ENCODE measurements at regions not wholly inside any gene's neighbourhood (a gene's known extent, or its start where the extent isn't known, plus 50 kb on each side); places are given as distances from the start of the nearest gene placed in this dataset.
A peak's percentile ranks its signal among the peaks of the same experiment; 100 is the strongest.
"Not testable (repeated sequence)": the region's sequence is repeated elsewhere in the genome, so short reads cannot be mapped to it uniquely, and the experiment has no call there.

GRCh38 chr15:101876031-101876430 is 64.0 kb downstream of the OR4F15 start:
- H3K9me3 ChIP-seq; H3K27me3 ChIP-seq (replicated peaks; ENCODE audit: control insufficient read depth, insufficient read depth, low read length); H3K9me3 Mint-ChIP-seq (ENCODE audit: unreplicated experiment); H3K27ac Mint-ChIP-seq (ENCODE audit: unreplicated experiment); H3K36me3 ChIP-seq (ENCODE audit: control insufficient read depth, insufficient read depth, low read length); intact Hi-C loops (cut with micrococcal nuclease; ENCODE audit: unreplicated experiment); H3K27me3 Mint-ChIP-seq (ENCODE audit: insufficient read depth, unreplicated experiment); H3K36me3 Mint-ChIP-seq (ENCODE audit: insufficient read depth, unreplicated experiment); CTCF ChIA-PET; H3K4me3 ChIP-seq (ENCODE audit: low read depth, low read length); DNase-seq; BruUV-seq (replicated peaks); H3K4me1 Mint-ChIP-seq (ENCODE audit: low read depth, unreplicated experiment); POLR2A ChIA-PET; H3K4me1 ChIP-seq; H3K4me3 Mint-ChIP-seq (ENCODE audit: unreplicated experiment): not testable (repeated sequence)

- H3K27me3 ChIP-seq (replicated peaks; ENCODE audit: control insufficient read depth, insufficient read depth, low read length); H3K4me1 Mint-ChIP-seq (ENCODE audit: low read depth, unreplicated experiment); H3K4me3 ChIP-seq (ENCODE audit: low read depth, low read length); POLR2A ChIA-PET; H3K9me3 Mint-ChIP-seq (ENCODE audit: unreplicated experiment); H3K4me1 ChIP-seq; H3K36me3 Mint-ChIP-seq (ENCODE audit: insufficient read depth, unreplicated experiment); CTCF ChIA-PET; H3K9me3 ChIP-seq; DNase-seq; intact Hi-C loops (cut with micrococcal nuclease; ENCODE audit: unreplicated experiment); H3K36me3 ChIP-seq (ENCODE audit: control insufficient read depth, insufficient read depth, low read length); H3K27me3 Mint-ChIP-seq (ENCODE audit: insufficient read depth, unreplicated experiment); BruUV-seq (replicated peaks); H3K27ac Mint-ChIP-seq (ENCODE audit: unreplicated experiment); H3K4me3 Mint-ChIP-seq (ENCODE audit: unreplicated experiment): not testable (repeated sequence)
- TF ChIP-seq CTCF (IDR thresholded peaks at IDR 0.05; ENCODE audit: insufficient read depth in 1 of 2, low read depth in 1 of 2, low read length in 1 of 2, severe bottlenecking in 1 of 2, unreplicated experiment in 1 of 2): peak in 1 of 2 experiments; percentile 21
Observed at GRCh38 chr15:101877649-101878048, 65.6 kb downstream of the OR4F15 start.

GRCh38 chr15:101912349-101913287 is 100.6 kb downstream of the OR4F15 start:
- intact Hi-C loops (cut with micrococcal nuclease; ENCODE audit: unreplicated experiment); H3K27ac Mint-ChIP-seq (ENCODE audit: unreplicated experiment); H3K36me3 Mint-ChIP-seq (ENCODE audit: insufficient read depth, unreplicated experiment); POLR2A ChIA-PET; H3K4me1 Mint-ChIP-seq (ENCODE audit: low read depth, unreplicated experiment); CTCF ChIA-PET; H3K9me3 ChIP-seq; H3K4me1 ChIP-seq; H3K27me3 ChIP-seq (replicated peaks; ENCODE audit: control insufficient read depth, insufficient read depth, low read length); H3K4me3 Mint-ChIP-seq (ENCODE audit: unreplicated experiment); BruUV-seq (replicated peaks); DNase-seq; H3K27me3 Mint-ChIP-seq (ENCODE audit: insufficient read depth, unreplicated experiment); H3K4me3 ChIP-seq (ENCODE audit: low read depth, low read length); H3K36me3 ChIP-seq (ENCODE audit: control insufficient read depth, insufficient read depth, low read length): not testable (repeated sequence)
- peaks cover 10% of the 10 kb centered on the region for H3K9me3 Mint-ChIP-seq (ENCODE audit: unreplicated experiment)

GRCh38 chr15:101924554-101924953 is 112.6 kb downstream of the OR4F15 start:
- not testable (repeated sequence) for H3K36me3 Mint-ChIP-seq (ENCODE audit: insufficient read depth, unreplicated experiment)

GRCh38 chr15:101934506-101934905 is 122.5 kb downstream of the OR4F15 start:
- H3K9me3 Mint-ChIP-seq (ENCODE audit: unreplicated experiment); H3K27me3 Mint-ChIP-seq (ENCODE audit: insufficient read depth, unreplicated experiment); CTCF ChIA-PET; H3K4me3 Mint-ChIP-seq (ENCODE audit: unreplicated experiment); H3K4me1 ChIP-seq; BruUV-seq (replicated peaks); H3K9me3 ChIP-seq; intact Hi-C loops (cut with micrococcal nuclease; ENCODE audit: unreplicated experiment); H3K36me3 ChIP-seq (ENCODE audit: control insufficient read depth, insufficient read depth, low read length); H3K27ac Mint-ChIP-seq (ENCODE audit: unreplicated experiment); H3K4me3 ChIP-seq (ENCODE audit: low read depth, low read length); DNase-seq; H3K36me3 Mint-ChIP-seq (ENCODE audit: insufficient read depth, unreplicated experiment); POLR2A ChIA-PET; H3K27me3 ChIP-seq (replicated peaks; ENCODE audit: control insufficient read depth, insufficient read depth, low read length); H3K4me1 Mint-ChIP-seq (ENCODE audit: low read depth, unreplicated experiment): not testable (repeated sequence)

More at GRCh38 chr15:101924554-101924953, 112.6 kb downstream of the OR4F15 start:
- DNase-seq; H3K9me3 ChIP-seq; intact Hi-C loops (cut with micrococcal nuclease; ENCODE audit: unreplicated experiment); H3K4me1 ChIP-seq; H3K27me3 ChIP-seq (replicated peaks; ENCODE audit: control insufficient read depth, insufficient read depth, low read length); H3K4me3 Mint-ChIP-seq (ENCODE audit: unreplicated experiment); BruUV-seq (replicated peaks); H3K4me1 Mint-ChIP-seq (ENCODE audit: low read depth, unreplicated experiment); CTCF ChIA-PET; H3K9me3 Mint-ChIP-seq (ENCODE audit: unreplicated experiment); H3K27me3 Mint-ChIP-seq (ENCODE audit: insufficient read depth, unreplicated experiment); H3K27ac Mint-ChIP-seq (ENCODE audit: unreplicated experiment); POLR2A ChIA-PET; H3K4me3 ChIP-seq (ENCODE audit: low read depth, low read length); H3K36me3 ChIP-seq (ENCODE audit: control insufficient read depth, insufficient read depth, low read length): not testable (repeated sequence)

- not testable (repeated sequence) for H3K27ac Mint-ChIP-seq (ENCODE audit: unreplicated experiment); H3K4me1 Mint-ChIP-seq (ENCODE audit: low read depth, unreplicated experiment); BruUV-seq (replicated peaks)
Observed at GRCh38 chr15:101937362-101937761, 125.4 kb downstream of the OR4F15 start.

More at GRCh38 chr15:101937362-101937761, 125.4 kb downstream of the OR4F15 start:
- H3K4me3 ChIP-seq (ENCODE audit: low read depth, low read length); intact Hi-C loops (cut with micrococcal nuclease; ENCODE audit: unreplicated experiment); H3K9me3 Mint-ChIP-seq (ENCODE audit: unreplicated experiment); DNase-seq; POLR2A ChIA-PET; H3K36me3 ChIP-seq (ENCODE audit: control insufficient read depth, insufficient read depth, low read length); H3K27me3 ChIP-seq (replicated peaks; ENCODE audit: control insufficient read depth, insufficient read depth, low read length); H3K4me3 Mint-ChIP-seq (ENCODE audit: unreplicated experiment); CTCF ChIA-PET; H3K36me3 Mint-ChIP-seq (ENCODE audit: insufficient read depth, unreplicated experiment); H3K27me3 Mint-ChIP-seq (ENCODE audit: insufficient read depth, unreplicated experiment); H3K4me1 ChIP-seq; H3K9me3 ChIP-seq: not testable (repeated sequence)

All from Caco-2 (cell line).